Right lobe of liver (tissue), 4 donors: ENCODE measurements at regions not wholly inside any gene's neighbourhood (a gene's known extent, or its start where the extent isn't known, plus 50 kb on each side); places are given as distances from the start of the nearest gene placed in this dataset.

Source experiments
- POLR2A ChIP-seq: fragments of 450-650 bp; IDR thresholded peaks from one replicate; pipeline ENCODE4 v1.6.1; 2017; ENCODE audit warnings: antibody characterized with exemption, mild to moderate bottlenecking
- TF ChIP-seq, protein P1 (sequence below), 4 donors: fragments of 200-600 bp in 3 of 4; fragments of 450-650 bp in 1 of 4; IDR thresholded peaks; one replicate each; pipeline versions ENCODE4 v1.5.1 to v1.8.0; 2016 to 2022; ENCODE audit warnings: antibody characterized with exemption in 4 of 4, mild to moderate bottlenecking in 2 of 4
- donor health status: DM: no; HTN: no; CAD: no.
- donor health status: DM: no; HTN: no; CAD: no.
- donor health status: DM: no; HTN: yes; CAD: no.

DNA sequence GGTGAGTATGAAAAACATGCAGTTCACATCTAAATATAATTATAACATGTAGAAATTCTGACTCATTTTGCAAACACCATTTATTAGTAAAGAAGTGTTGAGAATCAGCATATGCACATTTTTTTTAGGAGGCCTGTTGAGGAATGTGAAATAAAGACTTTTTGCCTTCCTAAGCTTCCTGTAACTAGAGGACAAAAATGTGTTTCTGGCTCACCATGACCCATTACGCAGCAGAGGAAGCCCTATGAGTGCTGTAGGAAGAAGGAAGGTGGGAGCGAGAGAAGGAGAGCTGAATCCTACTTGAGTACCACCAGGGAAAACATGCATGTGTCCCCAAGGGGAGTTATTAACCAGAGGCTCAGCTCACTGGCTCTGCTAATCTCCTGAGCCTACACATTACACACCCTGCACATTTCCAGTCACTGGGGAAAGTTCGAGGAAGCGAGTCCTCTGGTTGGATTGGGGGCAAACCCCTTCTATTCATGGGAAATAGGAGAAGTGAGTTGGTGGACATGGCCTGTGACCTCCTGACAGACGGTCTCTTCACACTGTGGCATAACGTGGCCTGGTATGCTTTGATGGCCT is 540.5 kb upstream of the JAG1 start:
- TF ChIP-seq, protein P1, sequence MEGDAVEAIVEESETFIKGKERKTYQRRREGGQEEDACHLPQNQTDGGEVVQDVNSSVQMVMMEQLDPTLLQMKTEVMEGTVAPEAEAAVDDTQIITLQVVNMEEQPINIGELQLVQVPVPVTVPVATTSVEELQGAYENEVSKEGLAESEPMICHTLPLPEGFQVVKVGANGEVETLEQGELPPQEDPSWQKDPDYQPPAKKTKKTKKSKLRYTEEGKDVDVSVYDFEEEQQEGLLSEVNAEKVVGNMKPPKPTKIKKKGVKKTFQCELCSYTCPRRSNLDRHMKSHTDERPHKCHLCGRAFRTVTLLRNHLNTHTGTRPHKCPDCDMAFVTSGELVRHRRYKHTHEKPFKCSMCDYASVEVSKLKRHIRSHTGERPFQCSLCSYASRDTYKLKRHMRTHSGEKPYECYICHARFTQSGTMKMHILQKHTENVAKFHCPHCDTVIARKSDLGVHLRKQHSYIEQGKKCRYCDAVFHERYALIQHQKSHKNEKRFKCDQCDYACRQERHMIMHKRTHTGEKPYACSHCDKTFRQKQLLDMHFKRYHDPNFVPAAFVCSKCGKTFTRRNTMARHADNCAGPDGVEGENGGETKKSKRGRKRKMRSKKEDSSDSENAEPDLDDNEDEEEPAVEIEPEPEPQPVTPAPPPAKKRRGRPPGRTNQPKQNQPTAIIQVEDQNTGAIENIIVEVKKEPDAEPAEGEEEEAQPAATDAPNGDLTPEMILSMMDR (IDR thresholded peaks at IDR 0.05): no peak
- no peak for TF ChIP-seq POLR2A
